ENCODE measurements at regions not wholly inside any gene's neighbourhood (a gene's known extent, or its start where the extent isn't known, plus 50 kb on each side); places are given as distances from the start of the nearest gene placed in this dataset.
"Not testable (repeated sequence)": the region's sequence is repeated elsewhere in the genome, so short reads cannot be mapped to it uniquely, and the experiment has no call there.

DNA sequence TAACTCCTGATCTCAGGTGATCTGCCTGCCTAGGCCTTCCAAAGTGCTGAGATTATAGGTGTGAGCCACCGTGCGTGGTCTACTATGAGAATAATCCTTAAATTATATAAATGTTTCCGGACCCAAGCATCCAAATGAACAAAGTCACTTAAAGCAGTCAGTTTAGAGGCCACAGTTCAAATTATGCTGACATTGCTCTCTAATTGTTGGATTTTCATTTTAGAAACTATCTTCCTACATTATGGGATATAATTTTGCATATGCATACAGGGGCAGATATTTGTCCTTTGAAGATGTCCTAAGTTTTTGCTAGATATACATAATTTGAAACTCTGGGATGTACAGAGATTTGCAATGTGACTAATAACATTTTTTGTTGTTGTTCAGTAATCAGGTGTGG, 390.1 kb downstream of the RND3 start:
- DNase-seq (ENCODE audit: low spot score) = no peak
- intact Hi-C loops (cut with DNase I) = no loop called here

DNA sequence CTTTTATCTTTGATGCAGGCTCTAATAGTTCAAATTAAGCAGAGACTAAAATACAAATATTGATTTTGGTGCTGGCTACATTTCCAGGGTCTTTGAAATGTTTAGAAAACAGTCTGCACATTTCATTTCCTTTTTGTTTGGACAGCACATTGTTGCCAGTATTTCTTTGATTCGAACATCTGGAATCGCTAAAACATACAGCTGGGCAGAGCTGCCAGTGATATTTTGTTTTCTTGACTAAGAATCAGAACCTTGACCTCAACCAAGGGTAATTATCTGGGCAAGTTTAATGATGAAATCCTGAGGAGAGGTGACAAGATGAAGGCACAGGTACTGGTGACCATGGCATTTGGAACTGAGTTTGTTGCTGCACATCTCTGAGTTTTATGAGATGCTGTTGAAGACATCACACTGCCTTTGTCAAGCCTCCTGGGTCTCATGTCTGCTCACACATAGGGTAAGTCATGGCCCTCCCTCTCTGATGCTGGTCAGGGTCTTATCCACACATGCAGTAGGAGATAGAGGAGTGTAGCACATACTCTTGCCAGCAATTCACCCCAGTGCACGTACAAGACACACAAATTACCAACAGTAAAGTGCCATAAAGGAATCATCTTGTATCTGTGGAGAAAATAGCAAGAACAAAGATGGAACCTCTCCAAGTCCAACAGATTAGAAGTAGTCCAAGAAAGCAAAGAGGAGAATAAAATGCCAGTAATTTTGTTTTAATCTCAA, 391.9 kb downstream of the RND3 start:
- no peak for DNase-seq (ENCODE audit: low spot score)
- intact Hi-C loops (cut with DNase I) = no loop called here

DNA sequence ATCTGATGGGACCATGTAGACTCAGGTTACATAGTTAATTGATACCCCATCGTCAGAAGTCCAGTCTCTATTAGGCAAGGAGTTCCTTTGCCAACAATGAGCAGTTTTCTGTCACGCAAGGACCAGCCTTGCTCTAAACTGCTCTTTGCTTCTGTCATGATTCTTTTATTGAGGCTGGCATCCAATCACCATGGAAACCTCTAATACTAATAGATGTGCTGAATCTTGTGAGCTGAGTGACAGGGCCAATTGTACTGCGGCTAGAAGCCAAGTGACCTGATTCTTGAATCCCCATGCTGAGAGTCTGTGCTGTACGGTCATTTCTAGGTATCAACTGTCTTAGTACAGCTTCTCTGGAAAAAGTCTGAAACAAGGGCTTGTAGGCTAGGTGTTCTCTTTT, 395.6 kb downstream of the RND3 start:
- DNase-seq (ENCODE audit: low spot score) = no peak
- intact Hi-C loops (cut with DNase I) = no loop called here

DNA sequence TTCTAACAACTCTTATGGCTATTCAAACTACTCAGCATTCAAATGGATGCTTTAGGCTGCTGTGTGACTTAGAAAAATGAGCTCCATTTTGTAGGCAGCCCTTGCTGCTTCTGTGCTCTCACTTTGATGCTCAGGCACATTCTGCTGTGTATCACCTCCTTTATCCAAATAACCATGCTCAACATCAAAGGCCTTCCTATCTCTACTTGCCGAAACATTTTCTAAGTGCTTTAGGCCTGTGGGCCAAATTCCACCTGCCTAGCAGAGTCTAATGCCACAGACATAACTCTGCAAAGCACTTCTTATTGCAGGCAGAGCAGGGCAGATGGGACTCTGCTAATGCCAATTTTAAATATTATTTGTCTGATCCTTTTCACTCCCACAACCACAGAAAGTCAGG, 397.4 kb downstream of the RND3 start:
- no peak for DNase-seq (ENCODE audit: low spot score)
- intact Hi-C loops (cut with DNase I) = no loop called here

DNA sequence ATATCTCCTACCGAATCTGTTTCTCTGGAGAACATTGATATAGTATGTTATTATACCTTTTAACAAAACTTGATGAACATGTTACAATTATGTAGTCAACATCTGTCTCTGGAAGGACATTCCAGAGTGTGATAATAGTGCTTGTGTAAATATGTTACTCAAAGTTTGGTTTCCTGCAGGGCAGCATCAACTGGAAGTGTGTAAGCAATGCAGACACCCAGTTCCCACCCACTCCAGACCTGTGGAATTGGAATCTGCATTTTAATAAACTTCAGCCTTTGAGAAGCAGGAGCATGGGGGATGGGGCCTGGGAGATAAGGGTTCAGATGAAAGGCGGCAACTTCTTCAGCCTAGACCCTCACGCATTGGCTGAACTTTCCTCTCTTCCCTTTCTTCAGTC, 398.9 kb downstream of the RND3 start:
- DNase-seq (ENCODE audit: low spot score) = no peak
- intact Hi-C loops (cut with DNase I) = no loop called here

DNA sequence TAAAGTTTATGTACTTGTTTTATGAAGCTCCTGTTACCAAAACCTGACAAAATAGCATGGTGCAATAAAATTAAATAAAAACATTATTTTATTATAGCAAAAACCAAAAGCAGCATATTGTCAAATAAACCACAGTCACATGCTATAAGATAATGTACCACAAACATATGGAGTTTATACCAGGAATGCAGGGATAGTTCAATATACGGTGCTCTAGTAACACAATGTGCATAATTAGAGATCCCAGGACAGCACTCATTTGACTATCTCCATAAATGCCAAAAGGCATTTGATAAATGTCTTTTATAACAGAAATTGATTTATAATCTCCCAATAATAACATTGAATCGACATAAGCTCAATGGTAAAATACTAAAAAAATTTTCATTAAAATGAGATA, 402.0 kb downstream of the RND3 start:
- DNase-seq (ENCODE audit: low spot score) = no peak
- intact Hi-C loops (cut with DNase I) = no loop called here

DNA sequence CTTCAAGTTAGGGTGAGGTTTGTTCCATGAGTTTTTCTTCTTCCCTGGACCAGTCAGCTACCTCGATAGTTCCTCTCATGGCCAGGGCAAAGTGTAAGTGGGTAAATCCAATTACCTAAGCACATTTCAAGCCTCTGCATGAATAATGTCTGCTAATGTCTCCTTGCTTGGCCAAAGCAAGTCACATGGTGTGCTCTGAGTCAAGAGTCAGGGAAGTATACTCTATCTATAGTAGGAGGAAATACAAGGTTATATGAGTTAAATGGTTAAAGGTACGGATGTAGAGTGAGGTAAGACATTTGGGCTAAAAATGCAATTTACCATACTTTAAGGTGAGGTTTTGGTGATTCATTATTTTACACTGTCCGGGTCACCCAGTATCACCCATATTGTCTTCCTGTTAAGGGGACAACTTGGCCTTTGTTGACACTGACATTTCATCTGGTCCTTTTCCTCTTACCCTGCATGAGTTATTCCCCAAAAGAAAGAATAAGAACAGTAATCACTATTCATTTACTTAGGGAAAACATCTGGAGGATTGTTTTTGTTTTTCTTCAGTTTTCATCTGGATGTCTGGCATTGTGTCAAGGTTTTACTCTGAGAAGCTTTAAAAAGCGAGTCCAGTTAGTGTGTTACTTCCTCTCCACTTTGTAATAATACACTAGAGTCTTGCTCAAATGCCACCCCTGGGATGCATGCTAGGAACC, 405.5 kb downstream of the RND3 start:
- intact Hi-C loops (cut with DNase I) = no loop called here
- DNase-seq (ENCODE audit: low spot score) = no peak

DNA sequence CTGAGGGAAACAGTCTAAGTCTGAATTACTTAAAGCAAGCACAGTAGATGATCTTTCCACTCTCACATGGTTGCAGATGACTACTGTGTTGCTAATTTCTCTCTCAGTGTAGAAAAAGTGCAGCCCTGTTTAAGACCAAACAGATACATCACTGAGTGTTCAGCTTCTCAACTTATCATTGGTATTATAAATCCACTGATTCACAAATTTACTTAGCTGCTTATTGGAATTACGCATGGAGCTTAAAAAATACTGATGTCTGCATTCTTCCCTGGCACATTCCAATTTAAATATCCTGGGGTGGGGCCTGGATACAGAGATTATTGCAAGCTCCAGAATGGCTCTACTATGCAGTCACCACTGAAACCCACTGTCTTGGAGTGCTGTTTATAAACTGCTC, 411.2 kb downstream of the RND3 start:
- no peak for DNase-seq (ENCODE audit: low spot score)
- intact Hi-C loops (cut with DNase I) = no loop called here

DNA sequence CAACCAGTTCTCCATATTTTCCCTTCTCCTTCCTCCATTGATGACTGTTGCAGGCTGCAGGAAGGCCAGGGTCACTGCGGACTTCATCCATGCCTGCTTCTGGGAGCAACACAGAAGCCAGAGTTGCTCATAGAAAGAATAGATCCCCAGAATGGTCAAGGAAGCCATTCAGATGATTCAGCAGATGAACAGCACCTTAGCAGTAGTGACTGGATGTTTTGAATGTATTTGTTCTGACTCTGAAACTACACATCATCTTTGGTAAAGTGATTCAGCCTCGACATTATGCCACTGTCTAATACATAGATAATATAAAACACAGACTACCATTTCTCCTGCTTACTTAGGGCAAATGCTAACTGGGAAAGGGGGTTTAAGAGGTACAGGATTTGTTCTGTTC, 411.6 kb downstream of the RND3 start:
- intact Hi-C loops (cut with DNase I) = no loop called here
- no peak for DNase-seq (ENCODE audit: low spot score)

DNA sequence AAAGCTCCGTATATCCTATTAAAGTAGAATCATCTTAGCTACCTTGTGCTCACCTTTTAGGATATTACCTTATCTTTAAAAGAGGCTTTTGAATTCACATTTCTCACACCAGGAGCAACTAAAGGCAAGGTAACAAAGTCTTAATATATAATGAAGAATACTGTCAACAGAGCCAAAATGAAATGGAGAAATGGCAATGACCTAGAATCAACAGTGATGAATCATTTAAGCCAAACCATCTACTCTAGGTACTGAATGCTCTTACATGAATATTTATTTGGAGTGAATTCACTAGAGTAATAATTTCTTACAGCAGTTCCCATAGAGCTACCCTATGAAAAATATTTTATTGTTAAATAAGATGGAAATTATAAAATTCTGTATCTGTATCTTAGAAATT, 421.0 kb downstream of the RND3 start:
- DNase-seq (ENCODE audit: low spot score) = no peak
- intact Hi-C loops (cut with DNase I) = no loop called here

DNA sequence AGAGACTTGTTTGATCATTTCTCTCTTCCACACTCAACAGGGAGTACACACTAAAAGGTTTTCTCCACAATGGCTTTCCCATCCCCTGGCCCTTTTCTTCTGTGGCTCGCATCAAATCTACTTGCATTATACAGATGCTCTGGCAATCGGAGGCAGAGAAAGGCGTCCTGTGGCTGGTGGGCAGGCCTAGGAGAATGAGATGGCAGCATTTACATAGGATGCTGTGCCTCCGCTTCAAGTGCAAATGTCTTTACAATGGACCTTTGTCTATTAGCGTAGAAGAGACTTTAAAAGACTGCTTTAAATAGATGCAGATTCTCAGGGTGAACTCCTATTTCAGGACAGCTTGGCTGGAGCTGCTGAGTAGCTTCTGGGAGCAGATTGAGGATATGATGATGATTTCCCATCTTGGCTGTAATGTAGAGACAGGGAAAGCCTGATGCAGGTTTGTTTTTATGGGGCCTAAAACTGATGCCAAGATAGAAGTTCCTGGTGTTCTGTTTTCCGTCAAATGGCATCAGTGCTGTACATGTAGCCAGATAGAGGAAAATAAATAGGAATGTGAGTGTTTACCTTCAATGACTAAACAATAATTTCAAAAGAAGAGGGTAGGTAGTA, 423.4 kb downstream of the RND3 start:
- intact Hi-C loops (cut with DNase I) = no loop called here
- no peak for DNase-seq (ENCODE audit: low spot score)

DNA sequence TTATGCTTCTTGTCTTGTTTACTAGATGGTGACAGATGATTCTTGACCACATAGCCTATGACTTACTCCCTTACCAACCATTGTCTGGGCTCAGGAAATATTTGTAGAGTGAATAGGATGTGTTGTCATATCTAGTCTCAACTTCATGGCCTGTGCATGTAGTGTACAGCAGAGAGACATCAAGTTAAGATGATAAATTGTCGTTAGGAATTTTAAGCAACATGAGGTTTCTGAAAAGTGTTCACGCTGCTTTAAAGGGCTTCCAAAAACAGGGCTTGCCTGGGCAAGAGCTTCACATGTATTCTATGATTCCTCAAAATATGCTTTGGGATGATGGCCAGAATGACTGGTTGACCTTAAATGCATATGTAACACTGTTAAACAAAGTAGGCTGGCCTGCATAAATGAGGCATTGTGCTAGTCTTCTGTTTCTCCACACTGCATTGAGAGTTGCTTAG, 424.0 kb downstream of the RND3 start:
- intact Hi-C loops (cut with DNase I) = no loop called here

DNA sequence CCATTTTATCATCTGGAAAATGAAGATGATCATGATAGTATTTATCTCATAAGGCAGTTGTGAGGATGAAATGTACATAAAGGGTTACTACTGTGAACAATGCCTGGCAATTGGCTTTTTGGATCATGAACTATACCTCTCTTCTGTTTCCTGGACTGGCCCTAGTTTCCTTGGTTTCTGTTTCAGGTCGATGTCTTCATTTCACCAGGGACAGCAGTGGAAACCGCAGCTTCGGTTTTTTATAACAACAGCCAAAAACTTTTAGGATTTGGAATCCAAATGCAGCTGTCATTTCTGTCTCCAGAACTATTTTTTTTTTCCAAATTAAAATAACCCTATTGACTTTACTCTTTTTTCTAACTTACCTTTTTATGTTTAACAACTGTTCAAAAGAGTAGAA, 425.1 kb downstream of the RND3 start:
- intact Hi-C loops (cut with DNase I) = no loop called here
- no peak for DNase-seq (ENCODE audit: low spot score)

More for the DNA sequence above, 424.0 kb downstream of the RND3 start:
- DNase-seq (ENCODE audit: low spot score) = no peak

DNA sequence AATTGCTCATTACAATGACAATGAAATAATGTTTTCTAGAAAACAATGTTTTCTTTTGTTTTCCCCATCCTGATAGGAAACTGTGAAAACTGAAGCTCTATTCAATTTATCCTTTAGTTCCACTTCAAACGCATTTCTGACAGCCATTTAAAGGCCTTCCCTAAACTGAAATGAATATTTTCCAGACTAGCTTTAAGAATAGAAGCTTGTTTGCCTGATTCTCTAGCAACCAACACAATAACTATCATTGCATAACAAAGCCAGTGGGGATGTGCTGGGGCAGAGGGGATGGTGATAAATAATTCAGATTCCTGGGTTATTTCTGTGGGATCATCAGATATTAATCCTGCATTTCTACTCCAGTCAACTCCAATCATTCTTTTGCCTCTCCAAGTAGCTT, 427.1 kb downstream of the RND3 start:
- intact Hi-C loops (cut with DNase I) = no loop called here
- DNase-seq (ENCODE audit: low spot score) = no peak

DNA sequence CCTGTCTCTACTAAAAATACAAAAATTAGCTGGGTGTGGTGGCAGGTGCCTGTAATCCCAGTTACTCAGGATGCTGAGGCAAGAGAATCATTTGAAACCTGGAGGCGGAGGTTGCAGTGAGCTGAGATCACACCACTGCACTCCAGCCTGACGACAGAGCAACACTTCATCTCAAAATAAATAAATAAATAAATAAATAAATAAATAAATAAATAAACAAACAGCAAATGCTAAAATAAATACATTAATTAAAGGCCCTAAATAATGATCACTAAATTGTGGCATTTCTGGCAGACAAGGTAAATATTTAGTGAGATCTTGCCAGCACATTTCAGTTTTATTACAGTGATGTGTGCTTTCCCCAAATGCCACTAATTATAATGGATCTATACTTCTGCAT, 427.8 kb downstream of the RND3 start:
- DNase-seq (ENCODE audit: low spot score); intact Hi-C loops (cut with DNase I): not testable (repeated sequence)

DNA sequence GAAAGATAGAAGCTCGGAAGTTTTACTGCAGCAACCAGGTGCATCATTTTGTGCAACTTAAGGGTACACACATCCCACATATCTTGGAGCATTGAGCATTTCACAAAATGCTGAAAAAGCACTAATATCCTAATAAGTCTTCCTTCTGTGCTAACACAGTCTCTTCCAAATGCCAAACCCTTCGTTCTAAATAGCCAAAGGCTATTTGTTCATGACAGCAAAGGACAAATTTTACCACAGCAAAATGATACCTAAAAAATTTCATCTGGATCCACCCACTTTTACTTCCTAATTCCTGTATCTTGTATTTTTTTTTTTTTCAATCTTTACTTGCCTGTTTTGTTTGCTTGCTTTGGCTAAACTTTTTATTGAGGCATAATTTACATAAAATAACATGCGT, 435.0 kb downstream of the RND3 start:
- DNase-seq (ENCODE audit: low spot score) = no peak
- intact Hi-C loops (cut with DNase I) = no loop called here

DNA sequence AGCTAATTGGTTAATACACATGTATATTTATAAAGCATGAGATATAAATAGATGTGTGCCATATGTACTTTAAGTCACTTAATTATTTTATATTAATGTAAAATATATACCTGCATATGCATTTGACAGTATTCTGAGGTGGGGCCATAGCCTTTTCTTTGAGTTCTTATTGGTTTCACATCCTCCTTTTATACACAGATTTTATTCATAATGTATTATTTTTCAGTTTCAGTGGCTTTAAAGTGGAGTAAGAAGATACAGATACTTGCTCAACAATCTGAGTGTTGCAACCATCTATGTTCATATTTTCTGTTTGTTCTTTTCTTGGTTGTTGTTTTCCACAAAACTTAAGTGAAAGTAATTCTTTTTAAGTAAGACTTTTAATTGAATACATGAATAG, 436.5 kb downstream of the RND3 start:
- DNase-seq (ENCODE audit: low spot score) = no peak
- intact Hi-C loops (cut with DNase I) = no loop called here

DNA sequence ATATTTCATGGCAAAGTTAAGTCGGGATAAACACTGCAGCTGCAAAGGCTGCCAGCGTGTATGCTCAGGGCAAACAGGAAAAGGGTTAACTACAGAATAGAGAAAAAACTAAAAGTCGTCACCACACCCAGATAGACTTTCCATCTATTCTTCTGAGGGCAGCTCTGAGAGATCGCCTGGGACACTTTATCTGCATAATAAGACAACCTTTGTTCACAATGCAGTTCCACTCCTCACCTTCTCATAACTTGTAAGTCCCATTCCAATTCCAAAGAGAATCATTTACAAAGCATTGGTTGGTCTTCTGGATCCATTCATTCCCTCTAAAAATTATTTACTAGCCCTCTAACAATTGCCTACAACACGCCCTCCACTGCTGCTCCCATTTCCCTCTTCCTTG, 437.4 kb downstream of the RND3 start:
- intact Hi-C loops (cut with DNase I) = no loop called here
- no peak for DNase-seq (ENCODE audit: low spot score)

DNA sequence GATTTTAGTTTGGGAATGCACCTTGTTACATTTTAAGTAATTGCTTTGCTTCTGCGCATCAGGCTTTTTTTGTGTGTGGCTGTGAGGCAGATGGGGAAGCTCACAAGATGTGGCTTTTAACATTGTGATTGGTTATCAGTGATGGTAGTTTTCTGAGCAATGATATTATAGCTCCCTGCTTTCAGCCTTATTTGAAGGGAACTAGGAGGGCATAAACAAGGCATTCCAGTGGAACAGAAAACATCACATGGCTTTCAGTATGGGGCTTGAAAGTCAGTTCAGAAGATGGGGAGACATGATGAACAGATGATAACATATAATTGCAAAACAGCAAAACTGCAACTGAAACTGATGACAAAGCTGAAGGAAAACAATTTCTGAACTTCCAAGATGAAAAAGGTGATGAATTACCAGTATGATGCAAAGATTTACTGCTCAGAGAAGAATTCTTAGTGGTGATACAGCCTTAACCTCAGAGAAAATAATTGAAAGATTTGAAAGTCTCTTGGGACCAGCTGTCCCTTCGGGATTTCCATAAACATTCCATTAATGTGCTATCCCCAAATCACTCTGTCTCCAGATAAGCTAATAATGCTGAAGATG, 439.7 kb downstream of the RND3 start:
- DNase-seq (ENCODE audit: low spot score) = no peak
- intact Hi-C loops (cut with DNase I) = no loop called here

DNA sequence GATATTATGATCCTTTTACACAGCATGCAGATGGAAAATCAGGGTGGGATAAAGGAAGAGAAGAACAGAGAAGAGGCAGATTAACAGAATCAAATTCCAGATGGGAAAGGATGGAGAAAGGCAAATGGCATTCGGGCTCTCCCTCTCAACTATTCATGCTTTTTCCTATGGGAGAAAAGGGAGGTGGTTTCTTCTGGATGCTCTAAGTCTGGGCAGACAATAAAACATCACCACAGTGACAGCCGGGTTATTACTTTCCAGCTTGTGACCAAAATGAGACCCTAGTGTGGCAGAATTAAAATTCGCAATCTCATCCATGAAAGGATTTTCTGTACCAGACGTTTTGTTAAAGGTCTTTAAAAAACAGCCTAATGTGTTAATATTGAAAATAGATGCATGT, 440.7 kb downstream of the RND3 start:
- no peak for DNase-seq (ENCODE audit: low spot score)
- intact Hi-C loops (cut with DNase I) = no loop called here

DNA sequence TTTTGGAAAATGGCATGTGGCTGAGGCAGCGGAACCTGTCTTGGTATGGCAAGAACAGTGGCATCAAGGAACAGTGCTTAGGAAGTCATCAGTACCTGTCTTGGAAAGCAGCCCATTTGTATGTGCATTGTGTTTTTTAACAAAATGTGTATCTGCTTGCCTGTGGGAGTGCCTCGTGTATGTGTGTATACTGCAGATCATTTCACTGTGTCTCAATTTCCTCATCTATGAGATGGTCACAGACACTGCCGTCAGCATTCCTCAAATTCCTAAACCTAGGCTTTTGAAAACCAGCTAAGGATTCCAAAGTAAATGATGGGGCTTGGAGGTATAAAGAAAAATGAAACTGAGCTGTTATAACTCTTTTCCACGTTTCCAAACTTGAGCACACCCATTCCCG, 441.3 kb downstream of the RND3 start:
- intact Hi-C loops (cut with DNase I) = no loop called here
- no peak for DNase-seq (ENCODE audit: low spot score)
